DND-41 (cell line): ENCODE measurements at regions not wholly inside any gene's neighbourhood (a gene's known extent, or its start where the extent isn't known, plus 50 kb on each side); places are given as distances from the start of the nearest gene placed in this dataset.
"Not testable (repeated sequence)": the region's sequence is repeated elsewhere in the genome, so short reads cannot be mapped to it uniquely, and the experiment has no call there.

Source experiments
- ATAC-seq: fragments of 200-7000 bp; cut with Tn5 transposase; 3 replicates; pipeline ENCODE4 v1.9.1; 2021; ENCODE audit warnings: low read depth; ENCODE audit not compliant: insufficient read depth
- DNase-seq: peaks from one replicate; pipeline ENCODE4 v3.0.0-alpha.2; 2020
- H2AFZ ChIP-seq: 2 replicates; pipeline ENCODE4 v1.6.0; 2012; ENCODE audit warnings: low read depth, low read length
- H3K27ac ChIP-seq: 2 replicates; pipeline ENCODE4 v1.5.1; 2012; ENCODE audit warnings: low read length, inconsistent platforms
- H3K27me3 ChIP-seq: fragments of 200-600 bp; sonication (generic); 2 replicates; pipeline ENCODE4 v1.6.0; 2012; ENCODE audit warnings: low read length, mild to moderate bottlenecking, inconsistent platforms; ENCODE audit not compliant: insufficient read depth, poor library complexity
- H3K36me3 ChIP-seq: 2 replicates; pipeline ENCODE4 v1.5.1; 2012; ENCODE audit warnings: low read length, inconsistent platforms; ENCODE audit not compliant: insufficient read depth
- H3K4me1 ChIP-seq: 2 replicates; pipeline ENCODE4 v1.5.1; 2012; ENCODE audit warnings: mild to moderate bottlenecking, low read length; ENCODE audit not compliant: insufficient read depth
- H3K4me2 ChIP-seq: 2 replicates; pipeline ENCODE4 v1.6.0; 2012; ENCODE audit warnings: mild to moderate bottlenecking, moderate library complexity, low read length, inconsistent platforms; ENCODE audit not compliant: insufficient read depth
- H3K4me3 ChIP-seq, 2 experiments: fragments of 200-600 bp in 1 of 2; shearing (Covaris generic) in 1 of 2; 2 replicates each; pipeline ENCODE4 v1.5.1; 2012 to 2016; ENCODE audit warnings: inconsistent platforms in 2 of 2, low read length in 2 of 2, mild to moderate bottlenecking in 2 of 2, low read depth in 1 of 2, moderate library complexity in 1 of 2
- H3K79me2 ChIP-seq: 2 replicates; pipeline ENCODE4 v1.6.0; 2012; ENCODE audit warnings: low read length, inconsistent platforms; ENCODE audit not compliant: insufficient read depth
- H3K9ac ChIP-seq: 2 replicates; pipeline ENCODE4 v1.6.0; 2012; ENCODE audit warnings: low read depth, mild to moderate bottlenecking, inconsistent platforms, low read length, moderate library complexity
- H3K9me3 ChIP-seq: 2 replicates; pipeline ENCODE4 v1.5.1; 2012; ENCODE audit warnings: low read length, moderate library complexity, mild to moderate bottlenecking, inconsistent platforms; ENCODE audit not compliant: insufficient read depth, severe bottlenecking
- H4K20me1 ChIP-seq: 2 replicates; pipeline ENCODE4 v1.6.0; 2012; ENCODE audit warnings: low read length; ENCODE audit not compliant: insufficient read depth

DNA sequence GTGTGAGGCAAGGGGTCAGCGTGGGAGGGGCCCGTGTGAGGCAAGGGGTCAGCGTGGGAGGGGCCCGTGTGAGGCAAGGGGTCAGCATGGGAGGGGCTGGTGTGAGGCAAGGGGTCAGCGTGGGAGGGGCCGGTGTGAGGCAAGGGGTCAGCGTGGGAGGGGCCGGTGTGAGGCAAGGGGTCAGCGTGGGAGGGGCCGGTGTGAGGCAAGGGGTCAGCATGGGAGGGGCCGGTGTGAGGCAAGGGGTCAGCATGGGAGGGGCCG lies 119.2 kb downstream of the SEPTIN14 start:
- H3K4me1 ChIP-seq, H3K79me2 ChIP-seq, H3K27me3 ChIP-seq, H4K20me1 ChIP-seq, H3K4me2 ChIP-seq, H3K4me3 ChIP-seq, H3K9me3 ChIP-seq, H3K9ac ChIP-seq, H3K36me3 ChIP-seq, ATAC-seq, H3K27ac ChIP-seq, H2AFZ ChIP-seq, DNase-seq: not testable (repeated sequence)

DNA sequence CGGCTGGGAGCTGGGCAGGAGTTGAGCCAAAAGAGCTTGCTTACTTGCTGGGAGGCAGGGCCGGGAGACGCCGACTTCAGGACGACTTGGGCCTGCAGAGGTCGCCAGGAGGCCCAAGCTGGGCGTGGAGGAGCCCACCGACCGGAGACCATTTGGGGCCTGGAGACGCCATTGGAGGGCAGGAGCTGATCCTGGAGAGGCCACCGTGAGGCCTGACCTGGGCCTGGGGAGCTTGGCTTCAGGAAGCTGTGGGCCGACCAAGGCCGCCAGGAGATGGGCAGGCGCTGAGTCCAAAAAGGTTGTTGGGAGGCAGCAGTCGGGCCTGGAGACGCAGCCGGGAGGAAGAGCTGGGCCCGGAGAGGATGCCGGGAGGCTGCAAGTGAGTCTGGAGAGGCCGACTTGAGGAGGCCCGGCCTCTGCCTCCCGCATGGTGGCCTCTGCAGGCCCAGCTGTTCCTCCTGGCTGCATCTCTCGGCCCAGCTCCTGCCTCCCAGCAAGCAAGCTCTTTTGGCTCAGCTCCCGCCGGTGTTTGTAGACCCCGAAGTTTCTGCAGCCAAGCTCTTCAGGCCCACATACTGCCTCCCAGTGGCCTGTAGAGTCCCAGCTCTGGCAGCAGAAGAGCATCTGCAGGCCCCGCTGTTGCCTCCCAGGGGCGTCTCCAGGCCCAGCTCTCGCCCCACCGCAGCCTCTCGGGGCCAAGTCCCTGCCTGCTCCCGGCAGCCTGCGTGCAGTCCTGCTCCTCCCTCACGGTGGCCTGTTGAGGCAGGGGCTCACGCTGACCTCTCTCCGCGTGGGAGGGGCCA lies 119.7 kb downstream of the SEPTIN14 start:
- not testable (repeated sequence) for H2AFZ ChIP-seq, DNase-seq, H3K4me1 ChIP-seq, H3K27ac ChIP-seq, H3K36me3 ChIP-seq, ATAC-seq, H3K4me2 ChIP-seq, H3K4me3 ChIP-seq, H3K9me3 ChIP-seq, H3K9ac ChIP-seq, H4K20me1 ChIP-seq, H3K27me3 ChIP-seq, H3K79me2 ChIP-seq

DNA sequence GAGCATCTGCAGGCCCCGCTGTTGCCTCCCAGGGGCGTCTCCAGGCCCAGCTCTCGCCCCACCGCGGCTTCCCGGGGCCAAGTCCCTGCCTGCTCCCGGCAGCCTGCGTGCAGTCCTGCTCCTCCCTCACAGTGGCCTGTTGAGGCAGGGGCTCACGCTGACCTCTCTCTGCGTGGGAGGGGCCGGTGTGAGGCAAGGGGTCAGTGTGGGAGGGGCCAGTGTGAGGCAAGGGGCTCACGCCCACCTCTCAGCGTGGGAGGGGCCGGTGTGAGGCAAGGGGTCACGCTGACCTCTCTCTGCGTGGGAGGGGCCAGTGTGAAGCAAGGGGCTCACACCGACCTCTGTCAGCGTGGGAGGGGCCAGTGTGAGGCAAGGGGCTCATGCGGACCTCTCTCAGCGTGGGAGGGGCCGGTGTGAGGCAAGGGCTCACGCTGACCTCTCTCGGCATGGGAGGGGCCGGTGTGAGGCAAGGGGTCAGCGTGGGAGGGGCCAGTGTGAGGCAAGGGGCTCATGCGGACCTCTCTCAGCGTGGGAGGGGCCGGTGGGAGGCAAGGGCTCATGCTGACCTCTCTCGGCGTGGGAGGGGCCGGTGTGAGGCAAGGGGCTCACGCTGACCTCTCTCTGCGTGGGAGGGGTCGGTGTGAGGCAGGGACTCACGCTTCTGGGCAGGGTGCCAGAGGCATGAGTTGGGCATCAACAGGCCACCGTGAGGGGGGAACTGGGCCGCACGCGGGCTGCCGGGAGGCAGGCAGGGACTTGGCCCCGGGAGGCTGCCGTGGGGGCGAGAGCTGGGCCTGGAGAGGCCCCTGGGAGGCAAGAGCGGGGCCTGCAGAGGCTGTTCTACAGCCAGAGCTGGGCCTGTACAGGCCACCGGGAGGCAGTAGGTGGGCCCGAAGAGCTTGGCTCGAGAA lies 120.6 kb downstream of the SEPTIN14 start:
- not testable (repeated sequence) for H3K4me3 ChIP-seq, H3K4me1 ChIP-seq, H4K20me1 ChIP-seq, H3K27me3 ChIP-seq, ATAC-seq, H3K4me2 ChIP-seq, H3K27ac ChIP-seq, H3K36me3 ChIP-seq, H3K79me2 ChIP-seq, H2AFZ ChIP-seq, DNase-seq, H3K9ac ChIP-seq, H3K9me3 ChIP-seq

DNA sequence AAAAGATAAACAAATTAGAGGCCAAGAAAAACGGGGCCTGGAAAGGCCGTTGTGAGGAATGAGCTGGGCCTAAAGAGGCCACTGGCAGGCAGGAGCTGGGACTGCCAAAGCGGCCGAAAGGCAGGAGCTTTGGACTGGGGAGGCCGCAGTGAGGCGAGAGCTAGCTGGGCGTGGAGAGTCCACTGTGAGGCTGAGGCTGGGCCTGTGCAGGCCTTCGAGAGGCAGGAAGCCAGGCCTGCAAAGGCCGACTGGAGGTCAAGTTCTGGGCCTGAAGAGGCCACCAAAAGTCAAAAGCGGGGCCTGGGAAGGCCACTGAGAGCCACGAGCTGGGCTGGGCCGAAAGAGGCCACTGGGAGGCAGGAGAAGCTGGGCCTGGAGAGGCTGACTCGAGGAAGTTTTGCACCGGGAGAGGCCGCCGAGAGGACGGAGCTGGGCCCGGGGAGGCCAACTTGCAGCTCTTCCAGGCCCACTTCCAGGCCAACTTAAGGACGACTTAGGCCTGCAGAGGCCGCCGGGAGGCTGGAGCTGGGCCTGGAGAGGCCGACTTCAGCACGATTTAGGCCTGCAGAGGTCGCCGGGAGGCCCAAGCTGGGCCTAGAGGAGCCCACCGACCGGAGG lies 121.8 kb downstream of the SEPTIN14 start:
- ATAC-seq, H2AFZ ChIP-seq, H3K4me1 ChIP-seq, H3K4me3 ChIP-seq, DNase-seq, H3K27me3 ChIP-seq, H3K4me2 ChIP-seq, H3K9ac ChIP-seq, H3K36me3 ChIP-seq, H3K27ac ChIP-seq, H3K9me3 ChIP-seq, H3K79me2 ChIP-seq, H4K20me1 ChIP-seq: not testable (repeated sequence)

DNA sequence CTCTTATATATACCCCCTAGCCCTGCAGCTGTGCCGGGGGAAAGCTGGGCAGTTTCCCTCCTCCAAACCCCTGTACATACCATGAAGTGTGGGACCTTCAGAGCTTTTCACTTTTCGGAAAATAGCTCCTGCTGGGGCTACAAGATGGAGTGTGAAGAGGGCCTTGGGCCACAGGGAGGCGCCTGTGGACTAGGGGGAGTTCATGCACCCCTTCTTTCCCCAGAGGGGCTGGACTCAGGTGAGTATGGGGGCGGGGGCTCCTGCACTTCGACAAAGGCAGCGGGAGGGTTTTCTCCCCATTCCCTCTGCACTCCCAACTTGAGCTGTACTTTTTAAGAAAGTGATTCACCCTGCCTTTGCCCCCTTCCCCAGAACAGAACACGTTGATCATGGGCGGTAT lies 122.5 kb downstream of the SEPTIN14 start:
- not testable (repeated sequence) for H3K27ac ChIP-seq, H4K20me1 ChIP-seq, H3K27me3 ChIP-seq, H3K9ac ChIP-seq, H2AFZ ChIP-seq, DNase-seq, H3K4me1 ChIP-seq, H3K36me3 ChIP-seq, ATAC-seq, H3K9me3 ChIP-seq, H3K4me2 ChIP-seq, H3K4me3 ChIP-seq, H3K79me2 ChIP-seq

DNA sequence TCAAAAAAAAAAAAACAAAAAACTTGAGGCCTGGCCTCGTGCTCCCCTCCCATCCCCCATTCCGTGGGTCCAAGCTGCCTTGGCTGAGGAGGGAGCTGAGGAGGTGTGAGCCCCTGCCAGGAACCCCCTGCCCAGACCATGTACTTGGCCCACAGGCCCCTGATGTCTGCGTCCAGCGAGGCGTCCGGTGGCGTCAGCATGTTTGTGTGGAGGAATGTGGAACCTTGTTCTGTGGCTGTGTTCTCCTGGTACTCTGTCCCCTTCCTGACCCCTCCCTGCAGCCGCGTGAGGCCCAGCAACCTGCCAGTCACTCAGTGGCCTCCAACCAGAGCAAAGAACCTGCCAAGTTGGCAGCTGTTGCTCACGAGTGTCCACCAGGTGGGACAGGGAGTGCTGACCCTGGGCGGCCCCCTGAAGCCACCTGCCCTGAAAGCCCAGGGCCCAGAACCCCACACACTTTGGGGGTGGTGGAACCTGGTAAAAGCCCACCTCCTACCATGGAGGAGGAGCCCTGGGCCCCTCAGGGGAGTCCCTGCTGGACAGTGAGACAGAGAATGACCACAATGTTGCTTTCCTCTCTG lies 125.8 kb downstream of the SEPTIN14 start:
- H3K9ac ChIP-seq, H3K4me3 ChIP-seq, H3K4me2 ChIP-seq, H3K27ac ChIP-seq, H3K9me3 ChIP-seq, H2AFZ ChIP-seq, H4K20me1 ChIP-seq, DNase-seq, ATAC-seq, H3K27me3 ChIP-seq, H3K4me1 ChIP-seq, H3K79me2 ChIP-seq, H3K36me3 ChIP-seq: not testable (repeated sequence)
